AML-193 (cell line): ENCODE measurements at regions not wholly inside any gene's neighbourhood (a gene's known extent, or its start where the extent isn't known, plus 50 kb on each side); places are given as distances from the start of the nearest gene placed in this dataset.
"Not testable (repeated sequence)": the region's sequence is repeated elsewhere in the genome, so short reads cannot be mapped to it uniquely, and the experiment has no call there.

Experiments used
- DNase-seq, 2 experiments: peaks; one replicate each; lab custom pipeline; 2025; lab: John Stamatoyannopoulos, UW

- no peak for DNase-seq
Observed at GRCh38 chr9:82116556-82116955, 128.0 kb downstream of the SPATA31D1 start.

- no peak for DNase-seq
Observed at GRCh38 chr9:82117026-82117811, 128.6 kb downstream of the SPATA31D1 start.

- DNase-seq, result no peak
Observed at GRCh38 chr9:82122731-82123130, 134.2 kb downstream of the SPATA31D1 start.

- DNase-seq, result no peak
Observed at GRCh38 chr9:82124090-82124489, 135.5 kb downstream of the SPATA31D1 start.

- DNase-seq, result no peak
Observed at GRCh38 chr9:82126256-82126655, 137.7 kb downstream of the SPATA31D1 start.

- DNase-seq, result no peak
Observed at GRCh38 chr9:82127465-82127864, 138.9 kb downstream of the SPATA31D1 start.

GRCh38 chr9:82128011-82128696, 139.6 kb downstream of the SPATA31D1 start:
- DNase-seq, result no peak

- DNase-seq, result no peak
Observed at GRCh38 chr9:82129708-82130107, 141.1 kb downstream of the SPATA31D1 start.

- DNase-seq, result no peak
Observed at GRCh38 chr9:82130331-82131042, 141.9 kb downstream of the SPATA31D1 start.

- DNase-seq, result no peak
Observed at GRCh38 chr9:82131072-82131471, 142.5 kb downstream of the SPATA31D1 start.

- DNase-seq, result no peak
Observed at GRCh38 chr9:82132024-82132423, 143.5 kb downstream of the SPATA31D1 start.

GRCh38 chr9:82134010-82134409, 145.4 kb downstream of the SPATA31D1 start:
- no peak for DNase-seq

GRCh38 chr9:82135106-82135505, 146.5 kb downstream of the SPATA31D1 start:
- no peak for DNase-seq

- not testable (repeated sequence) for DNase-seq
Observed at GRCh38 chr9:82138081-82138480, 149.5 kb downstream of the SPATA31D1 start.

- DNase-seq, result no peak
Observed at GRCh38 chr9:82140471-82140870, 151.9 kb downstream of the SPATA31D1 start.

- no peak for DNase-seq
Observed at GRCh38 chr9:82144803-82145202, 156.2 kb downstream of the SPATA31D1 start.

- DNase-seq, result no peak
Observed at GRCh38 chr9:82146677-82147076, 158.1 kb downstream of the SPATA31D1 start.

- DNase-seq, result no peak
Observed at GRCh38 chr9:82147798-82148425, 159.3 kb downstream of the SPATA31D1 start.

GRCh38 chr9:82148426-82148810, 159.8 kb downstream of the SPATA31D1 start:
- DNase-seq, result no peak

- DNase-seq, result no peak
Observed at GRCh38 chr9:82148901-82149461, 160.4 kb downstream of the SPATA31D1 start.

- DNase-seq, result no peak
Observed at GRCh38 chr9:82149501-82149946, 161.0 kb downstream of the SPATA31D1 start.

- no peak for DNase-seq
Observed at GRCh38 chr9:82152181-82152580, 163.6 kb downstream of the SPATA31D1 start.
